22Rv1 (cell line): ENCODE measurements at regions not wholly inside any gene's neighbourhood (a gene's known extent, or its start where the extent isn't known, plus 50 kb on each side); places are given as distances from the start of the nearest gene placed in this dataset.

Source experiments
- H3K27ac ChIP-seq: fragments of 450-650 bp; 2 replicates; pipeline ENCODE4 v1.5.1; 2017
- CTCF ChIP-seq: fragments of 450-650 bp; IDR thresholded peaks from 2 replicates; pipeline ENCODE4 v1.5.1; 2017; ENCODE audit warnings: mild to moderate bottlenecking
- ZFX ChIP-seq: fragments of 450-650 bp; IDR thresholded peaks from 2 replicates; pipeline ENCODE4 v1.6.1; 2017; ENCODE audit warnings: antibody characterized with exemption, borderline replicate concordance

DNA sequence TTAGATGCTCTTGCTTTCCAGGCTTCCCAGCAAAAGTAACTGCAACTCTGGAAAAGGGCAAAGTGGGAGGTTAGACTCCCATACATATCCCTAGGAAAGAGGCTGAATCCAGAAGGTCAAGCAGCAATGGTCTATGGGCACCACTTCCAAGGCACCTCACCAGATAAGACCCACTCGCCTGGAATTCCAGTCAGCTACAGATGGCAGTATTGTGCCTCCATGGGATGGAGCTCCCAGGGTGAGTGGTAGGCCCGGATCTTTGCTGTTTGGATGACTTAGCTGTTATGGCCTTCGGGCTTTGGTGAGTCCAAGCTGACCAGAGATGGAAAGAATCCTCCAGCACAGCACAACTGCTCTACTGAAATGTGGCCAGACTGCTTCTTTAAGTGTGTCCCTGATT lies 688.0 kb downstream of the PCDH19 start:
- TF ChIP-seq ZFX = no peak
- no peak; the same call in 1 of the 2 replicates for TF ChIP-seq CTCF
- H3K27ac ChIP-seq = no peak overlapping the region

- TF ChIP-seq CTCF = no peak
- TF ChIP-seq ZFX = no peak
- no peak overlapping the region for H3K27ac ChIP-seq
Observed at GRCh38 chrX:99719140-99719539, 690.9 kb downstream of the PCDH19 start.

GRCh38 chrX:99717716-99718115 lies 692.4 kb downstream of the PCDH19 start:
- TF ChIP-seq CTCF (no peak), ZFX (no peak)
- no peak overlapping the region for H3K27ac ChIP-seq

DNA sequence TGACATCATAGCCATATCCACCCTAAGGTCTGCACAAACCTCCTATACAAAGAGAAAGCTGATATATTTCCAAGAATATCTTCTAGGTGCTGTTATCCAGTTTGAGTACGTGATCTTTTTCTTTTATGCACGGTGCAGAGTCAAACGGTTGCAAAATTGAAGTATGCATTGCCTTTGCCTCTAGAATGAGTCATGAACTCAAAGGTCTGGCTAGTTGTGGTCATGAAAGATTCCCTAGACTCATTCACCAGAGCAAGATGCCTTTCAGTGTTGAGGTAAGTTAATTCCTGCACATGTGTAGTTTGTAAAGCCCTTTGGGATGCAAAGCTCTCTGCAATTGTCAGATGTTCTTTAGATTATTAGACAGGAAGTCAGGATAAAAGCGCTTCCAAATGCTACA lies 704.4 kb downstream of the PCDH19 start:
- TF ChIP-seq CTCF (no peak), ZFX (no peak)
- H3K27ac ChIP-seq = no peak overlapping the region

- TF ChIP-seq ZFX = no peak
- TF ChIP-seq CTCF = no peak
- no peak overlapping the region for H3K27ac ChIP-seq
Observed at GRCh38 chrX:99703473-99703872, 706.6 kb downstream of the PCDH19 start.

DNA sequence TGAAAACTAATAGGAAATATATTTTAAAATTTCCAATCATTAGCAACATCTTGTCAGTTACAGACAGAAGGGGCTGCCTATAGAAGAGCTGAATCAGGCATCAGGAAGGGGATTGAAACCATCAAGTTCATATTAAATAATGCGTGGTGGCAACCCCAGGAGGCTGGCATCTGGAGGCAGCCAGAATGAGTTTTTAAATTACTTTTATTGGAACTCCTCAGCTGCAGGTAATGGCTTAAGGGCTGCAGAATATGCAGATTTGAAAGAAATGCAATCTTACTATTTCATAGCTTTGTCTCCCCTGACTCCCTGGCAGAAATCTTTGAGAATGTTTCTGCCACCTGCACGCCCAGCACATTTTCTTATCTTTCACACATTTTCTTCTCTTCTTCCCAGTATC lies 711.6 kb downstream of the PCDH19 start:
- no peak for TF ChIP-seq CTCF
- no peak for TF ChIP-seq ZFX
- no peak overlapping the region for H3K27ac ChIP-seq

DNA sequence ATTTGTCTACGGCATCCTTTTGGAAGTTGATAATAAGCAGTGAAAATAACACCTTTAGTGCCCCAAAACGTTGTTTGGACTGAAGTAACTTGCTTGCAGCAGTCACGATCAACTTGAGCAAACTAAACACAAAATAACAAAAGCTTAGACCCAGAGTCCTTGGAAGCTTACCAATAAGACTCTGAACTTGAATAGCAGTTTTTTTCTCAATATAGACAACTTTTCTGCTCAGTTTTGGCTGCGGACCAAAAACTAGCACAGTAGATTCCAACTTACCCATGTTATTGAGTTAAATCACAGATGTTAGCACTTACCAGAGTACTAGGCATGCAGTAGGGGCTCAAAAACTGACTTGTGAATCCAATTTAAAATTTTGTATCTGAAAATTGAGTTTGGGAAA lies 746.9 kb downstream of the PCDH19 start:
- TF ChIP-seq CTCF = no peak
- TF ChIP-seq ZFX = no peak
- H3K27ac ChIP-seq = no peak overlapping the region
